ENCODE measurements at regions not wholly inside any gene's neighbourhood (a gene's known extent, or its start where the extent isn't known, plus 50 kb on each side); places are given as distances from the start of the nearest gene placed in this dataset.

DNA sequence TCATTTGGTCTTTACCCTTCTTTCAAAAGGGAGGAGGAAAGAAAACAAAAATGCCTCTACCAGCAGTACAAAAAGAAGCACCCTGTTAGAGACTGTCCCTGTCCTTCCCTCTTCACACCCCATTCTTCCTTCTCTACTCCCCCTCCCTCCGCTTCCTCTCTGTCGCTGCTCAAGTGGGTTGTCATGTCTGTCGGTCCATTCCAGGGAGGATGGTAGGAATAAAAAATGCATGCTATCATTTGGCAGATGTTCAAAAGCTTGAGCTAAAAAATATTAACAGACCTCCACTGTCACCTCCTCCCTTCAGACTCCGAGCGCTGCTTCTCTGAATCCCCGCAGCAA, 482.0 kb downstream of the BCL11A start:
- H3K9me3 ChIP-seq, result no peaks in the 10 kb centered on the region
- H3K4me3 ChIP-seq, result no peak overlapping the region
- no peaks in the 10 kb centered on the region for H3K4me1 ChIP-seq
- H3K27me3 ChIP-seq, result no peaks in the 10 kb centered on the region
- intact Hi-C loops (cut with DNase I; ENCODE audit: low total_unique reads), result no loop called here
- TF ChIP-seq CTCF (IDR thresholded peaks at IDR 0.05) (no peak), POLR2A (IDR thresholded peaks at IDR 0.05) (no peak)
- DNase-seq, result no peak
- no peaks in the 10 kb centered on the region for H3K36me3 ChIP-seq
- H3K27ac ChIP-seq, result no peak overlapping the region

DNA sequence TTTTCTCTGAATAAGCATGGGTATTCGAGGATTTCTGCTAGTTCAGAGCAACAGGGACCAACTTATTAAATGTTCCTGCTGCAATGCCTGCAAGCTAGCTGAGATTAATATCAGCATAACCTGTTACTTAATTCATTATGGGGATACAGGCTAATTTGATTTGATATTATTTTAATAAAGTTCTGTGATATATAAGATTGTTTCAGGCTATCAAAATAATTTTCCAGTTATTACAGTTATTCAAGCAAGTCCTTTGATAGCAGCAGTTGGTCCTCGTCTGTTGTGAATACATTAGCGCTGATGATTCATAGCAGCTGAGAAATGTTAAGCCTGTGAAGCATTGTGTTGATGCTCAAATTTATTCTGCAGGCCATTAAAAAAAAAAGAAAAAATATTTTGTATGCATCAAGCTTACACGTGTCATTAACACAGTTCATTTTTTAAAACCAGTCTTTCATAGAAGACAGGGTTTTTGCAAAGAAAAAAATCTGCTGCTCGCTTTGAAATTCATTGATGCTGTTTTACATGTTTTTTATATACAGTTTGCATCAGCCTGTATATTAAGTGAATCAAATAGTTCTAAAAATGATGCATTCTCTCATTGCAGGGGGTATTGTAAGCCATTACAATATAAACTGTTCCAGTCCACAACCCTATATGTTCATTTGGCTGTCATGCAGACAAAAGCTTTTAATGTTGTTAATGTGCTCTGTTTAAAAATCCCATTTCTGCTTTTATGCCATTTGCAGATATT, 482.5 kb downstream of the BCL11A start:
- TF ChIP-seq POLR2A (IDR thresholded peaks at IDR 0.05) (no peak), CTCF (IDR thresholded peaks at IDR 0.05) (no peak)
- H3K36me3 ChIP-seq, result no peaks in the 10 kb centered on the region
- H3K9me3 ChIP-seq, result no peaks in the 10 kb centered on the region
- no peak overlapping the region for H3K4me3 ChIP-seq
- no peak for DNase-seq
- no peaks in the 10 kb centered on the region for H3K4me1 ChIP-seq
- H3K27me3 ChIP-seq, result no peaks in the 10 kb centered on the region
- H3K27ac ChIP-seq, result no peak overlapping the region
- intact Hi-C loops (cut with DNase I; ENCODE audit: low total_unique reads), result no loop called here

DNA sequence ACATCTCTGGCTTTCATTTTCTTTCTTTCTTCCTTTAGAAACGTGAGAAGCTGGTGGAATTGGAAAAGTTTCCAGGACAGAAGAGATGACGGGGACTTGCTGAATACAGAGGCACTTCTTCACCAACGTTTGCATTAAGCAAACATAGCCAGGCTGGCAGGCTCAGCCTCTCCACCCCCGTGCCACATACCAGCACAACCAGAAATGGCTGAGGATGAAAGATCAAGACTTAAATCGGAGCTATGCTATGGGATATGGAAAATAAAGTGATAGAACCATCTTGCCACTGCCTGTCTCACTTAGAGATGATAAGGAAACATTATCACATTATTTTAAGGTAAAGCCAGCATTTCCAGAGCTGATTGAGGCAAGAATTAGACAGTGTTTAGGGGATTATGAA, 483.3 kb downstream of the BCL11A start:
- Histone ChIP-seq H3K36me3 (no peaks in the 10 kb centered on the region), H3K27me3 (no peaks in the 10 kb centered on the region), H3K4me3 (no peak overlapping the region), H3K27ac (no peak overlapping the region), H3K4me1 (no peaks in the 10 kb centered on the region), H3K9me3 (no peaks in the 10 kb centered on the region)
- no peak for DNase-seq
- TF ChIP-seq CTCF (IDR thresholded peaks at IDR 0.05) (no peak), POLR2A (IDR thresholded peaks at IDR 0.05) (no peak)
- intact Hi-C loops (cut with DNase I; ENCODE audit: low total_unique reads), result no loop called here

DNA sequence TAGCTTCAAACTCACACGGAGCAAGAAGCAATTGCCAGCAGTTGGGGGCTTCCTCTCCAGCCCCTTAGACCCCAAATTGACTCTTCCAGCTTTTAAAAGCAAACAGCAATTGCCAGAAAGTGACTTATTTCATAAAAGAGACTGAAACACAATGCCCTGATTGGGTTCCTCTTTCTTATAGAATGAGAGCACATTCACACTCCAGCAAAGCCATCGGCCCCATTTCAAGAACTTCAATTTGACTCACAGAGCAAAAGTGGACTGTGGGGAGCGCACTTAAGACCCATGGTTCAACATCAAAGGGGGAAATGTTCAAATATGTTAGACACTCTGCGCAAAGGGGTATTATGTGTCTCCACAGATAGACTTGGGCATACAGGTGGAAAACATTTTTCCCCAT, 484.7 kb downstream of the BCL11A start:
- Histone ChIP-seq H3K4me3 (no peak overlapping the region), H3K27ac (no peak overlapping the region), H3K9me3 (no peaks in the 10 kb centered on the region), H3K4me1 (no peaks in the 10 kb centered on the region), H3K27me3 (no peaks in the 10 kb centered on the region), H3K36me3 (no peaks in the 10 kb centered on the region)
- intact Hi-C loops (cut with DNase I; ENCODE audit: low total_unique reads), result no loop called here
- no peak for DNase-seq
- TF ChIP-seq POLR2A (IDR thresholded peaks at IDR 0.05) (no peak), CTCF (IDR thresholded peaks at IDR 0.05) (no peak)

- Histone ChIP-seq H3K4me3 (no peak overlapping the region), H3K4me1 (no peaks in the 10 kb centered on the region), H3K27ac (no peak overlapping the region), H3K36me3 (no peaks in the 10 kb centered on the region), H3K9me3 (no peaks in the 10 kb centered on the region), H3K27me3 (no peaks in the 10 kb centered on the region)
- TF ChIP-seq CTCF (IDR thresholded peaks at IDR 0.05) (no peak), POLR2A (IDR thresholded peaks at IDR 0.05) (no peak)
- intact Hi-C loops (cut with DNase I; ENCODE audit: low total_unique reads), result no loop called here
- DNase-seq, result no peak
These were observed 486.4 kb downstream of the BCL11A start for GRCh38 chr2:60067006-60067405.
